ENCODE measurements at regions not wholly inside any gene's neighbourhood (a gene's known extent, or its start where the extent isn't known, plus 50 kb on each side); places are given as distances from the start of the nearest gene placed in this dataset.

DNA sequence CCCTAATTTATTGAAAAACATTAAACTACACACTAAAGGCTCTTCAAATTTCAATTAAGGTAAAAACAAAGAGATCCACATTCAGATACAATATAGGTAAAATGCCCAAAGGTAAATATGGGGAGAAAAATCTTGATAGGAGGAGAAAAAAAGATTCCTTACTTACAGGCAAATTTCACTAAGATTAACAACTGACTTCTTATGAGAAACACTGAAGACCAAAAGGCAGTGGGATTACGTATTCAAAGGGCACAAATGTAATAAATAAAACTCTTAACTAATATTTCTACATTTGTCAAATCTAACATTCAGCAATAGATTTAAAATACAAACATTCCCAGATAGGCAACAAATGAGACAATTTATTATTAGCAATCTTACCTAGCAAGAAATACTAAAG, 829.3 kb downstream of the SH3BGRL start:
- TF ChIP-seq POLR2A (IDR thresholded peaks at IDR 0.05; ENCODE audit: low read length) (no peak), GATA1 (IDR thresholded peaks at IDR 0.05; ENCODE audit: low read depth, low read length) (no peak)

All from erythroblast (primary cell).